GM10248 (cell line): ENCODE measurements at regions not wholly inside any gene's neighbourhood (a gene's known extent, or its start where the extent isn't known, plus 50 kb on each side); places are given as distances from the start of the nearest gene placed in this dataset.

Experiments
- CTCF ChIA-PET: fragments of 300-600 bp; sonication (Branson Sonifier 250); formaldehyde crosslinking; extraction: SDS; loops from one replicate; lab custom pipeline; 2021; ENCODE audit warnings: antibody characterized with exemption; lab: Yijun Ruan, JAX
- POLR2A ChIA-PET: fragments of 350-650 bp; sonication (Branson Sonifier 250); formaldehyde crosslinking; extraction: SDS; loops from one replicate; lab custom pipeline; 2020; ENCODE audit warnings: antibody characterized with exemption; lab: Yijun Ruan, JAX
- DNase-seq: peaks from one replicate; pipeline ENCODE4 v3.0.0; 2012; ENCODE audit errors: extremely low spot score
- CTCF ChIP-seq: IDR thresholded peaks from 2 replicates; pipeline ENCODE4 v1.5.1; 2012; ENCODE audit warnings: mild to moderate bottlenecking, low read depth; ENCODE audit errors: extremely low read depth, missing control alignments, control extremely low read depth

DNA sequence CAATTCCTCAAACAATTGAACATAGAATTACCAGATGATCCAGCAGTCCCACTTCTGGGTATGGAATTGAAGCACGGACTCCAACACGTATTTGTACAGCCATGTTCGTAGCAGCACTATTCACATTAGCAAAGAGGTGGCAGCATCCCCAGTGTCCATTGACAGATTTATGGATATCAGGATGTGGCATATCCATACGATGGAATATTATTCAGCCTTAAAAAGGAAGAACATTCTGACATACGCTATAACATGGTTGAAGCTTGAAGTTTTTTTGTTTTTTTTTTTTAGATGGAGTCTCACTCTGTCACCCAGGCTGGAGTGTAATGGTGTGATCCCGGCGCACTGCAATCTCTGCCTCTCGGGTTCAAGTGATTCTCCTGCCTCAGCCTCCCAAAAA lies 220.6 kb downstream of the ZIC5 start:
- no peak for DNase-seq
- ChIA-PET POLR2A (no interaction called here), CTCF (no interaction called here)
- no peak for TF ChIP-seq CTCF

GRCh38 chr13:99749271-99750019 lies 222.1 kb downstream of the ZIC5 start:
- DNase-seq = no peak
- no peak for TF ChIP-seq CTCF
- ChIA-PET POLR2A (no interaction called here), CTCF (no interaction called here)

DNA sequence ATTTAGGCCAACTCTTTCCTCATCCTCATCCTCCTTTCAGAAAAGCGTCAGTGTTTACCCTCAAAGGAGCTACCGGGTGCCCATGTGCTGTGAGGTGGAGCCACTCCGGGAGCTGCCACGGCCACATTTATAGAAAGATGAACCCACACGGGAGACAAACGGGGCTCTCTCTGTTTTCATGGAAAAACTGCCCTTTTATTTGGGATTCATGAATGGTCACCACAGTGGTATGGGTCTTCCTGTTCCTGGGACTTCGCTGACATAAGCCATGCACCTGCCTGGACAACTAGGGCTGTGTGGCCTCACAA lies 224.2 kb downstream of the ZIC5 start:
- CTCF ChIA-PET = interaction anchor here (1.0 kb wide), 1 partner anchor 12 kb away, joined by 5 read pairs; no protein-coding TSS in a partner anchor
- POLR2A ChIA-PET = no interaction called here
- no peak for TF ChIP-seq CTCF
- DNase-seq = no peak

- TF ChIP-seq CTCF = no peak
- DNase-seq = no peak
- ChIA-PET CTCF (interaction anchor here (1.0 kb wide), 1 partner anchor 12 kb away, joined by 5 read pairs; no protein-coding TSS in a partner anchor), POLR2A (no interaction called here)
Observed at GRCh38 chr13:99746637-99747402, 224.7 kb downstream of the ZIC5 start.

DNA sequence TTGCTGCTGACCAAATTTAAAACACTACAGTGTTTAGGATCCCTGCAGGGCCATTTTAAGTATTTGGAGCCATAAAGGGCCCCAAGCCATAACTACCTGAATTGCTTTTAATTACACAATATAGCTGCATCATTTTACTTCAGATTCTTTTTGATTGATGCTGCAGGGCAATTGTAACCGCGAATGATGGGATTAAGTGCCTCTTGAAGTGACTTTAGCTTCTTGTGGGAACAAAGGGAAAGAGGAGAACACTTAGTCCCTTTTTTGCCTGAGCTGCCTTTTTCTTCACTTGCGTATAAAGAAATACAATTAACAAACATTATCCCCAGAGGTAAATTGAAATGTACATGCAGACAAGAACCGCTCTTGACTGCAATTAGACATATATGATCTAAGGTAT lies 228.5 kb downstream of the ZIC5 start:
- no peak for DNase-seq
- TF ChIP-seq CTCF = no peak
- POLR2A ChIA-PET = interaction anchor here (0.7 kb wide), 1 partner anchor 93 kb away, joined by 5 read pairs; no protein-coding TSS in a partner anchor
- CTCF ChIA-PET = interaction anchor here (0.7 to 1.0 kb wide), 2 partner anchors 11 to 29 kb away, joined by 3 read pairs; no protein-coding TSS in a partner anchor

DNA sequence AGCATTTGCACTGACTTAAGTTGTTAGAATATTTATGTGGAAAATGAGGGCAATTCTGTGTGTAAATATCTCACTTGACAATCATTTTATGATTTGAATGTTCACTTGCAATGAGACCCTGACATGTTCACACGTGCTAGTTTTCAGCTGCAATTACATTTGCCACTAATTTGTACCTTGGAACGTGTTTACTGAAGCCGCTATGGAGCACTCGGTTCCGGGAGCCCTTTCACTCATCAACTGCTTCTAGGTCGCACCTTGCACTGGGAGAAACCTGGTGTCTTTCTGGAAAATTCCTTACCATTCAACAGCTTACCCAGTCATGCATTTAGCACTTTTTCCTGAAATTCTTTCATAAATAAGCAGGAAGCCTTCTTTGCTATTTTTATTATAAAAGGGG lies 229.6 kb downstream of the ZIC5 start:
- TF ChIP-seq CTCF = no peak
- CTCF ChIA-PET = no interaction called here
- no peak for DNase-seq
- POLR2A ChIA-PET = no interaction called here
